Astrocyte of the cerebellum (primary cell): ENCODE measurements at regions not wholly inside any gene's neighbourhood (a gene's known extent, or its start where the extent isn't known, plus 50 kb on each side); places are given as distances from the start of the nearest gene placed in this dataset.

Experiments
- DNase-seq: peaks from one replicate; pipeline ENCODE4 v3.0.0-alpha.2; 2011; ENCODE audit warnings: low read depth
- H3K4me3 ChIP-seq: 2 replicates; pipeline ENCODE4 v1.5.1; 2011; ENCODE audit warnings: mild to moderate bottlenecking, low read depth, low read length, moderate library complexity
- CTCF ChIP-seq: IDR thresholded peaks from 2 replicates; pipeline ENCODE4 v1.5.1; 2012; ENCODE audit warnings: low read length, low read depth, moderate library complexity, mild to moderate bottlenecking; ENCODE audit errors: missing control alignments
- in situ Hi-C: cut with HindIII; loops from 2 replicates; pipeline ENCODE4 v1.10.0; 2017; ENCODE audit warnings: low sequenced_read_pairs

- H3K4me3 ChIP-seq: no peak overlapping the region
- DNase-seq: no peak
- in situ Hi-C loops: no loop called here
- no peak for TF ChIP-seq CTCF
Measured at GRCh38 chr11:134904103-134904790, 492.2 kb upstream of the B3GAT1 start.

- DNase-seq: no peak
- in situ Hi-C loops: no loop called here
- no peak overlapping the region for H3K4me3 ChIP-seq
- no peak for TF ChIP-seq CTCF
Measured at GRCh38 chr11:134901955-134902918, 490.2 kb upstream of the B3GAT1 start.

GRCh38 chr11:134901542-134901941, 489.5 kb upstream of the B3GAT1 start:
- no peak overlapping the region for H3K4me3 ChIP-seq
- in situ Hi-C loops: no loop called here
- DNase-seq: no peak
- TF ChIP-seq CTCF: no peak

GRCh38 chr11:134893810-134894685, 482.0 kb upstream of the B3GAT1 start:
- H3K4me3 ChIP-seq: no peak overlapping the region
- no peak for TF ChIP-seq CTCF
- in situ Hi-C loops: no loop called here
- no peak for DNase-seq

GRCh38 chr11:134890446-134890845, 478.4 kb upstream of the B3GAT1 start:
- H3K4me3 ChIP-seq: no peak overlapping the region
- no peak for DNase-seq
- TF ChIP-seq CTCF: no peak
- in situ Hi-C loops: no loop called here

- TF ChIP-seq CTCF: no peak
- no peak overlapping the region for H3K4me3 ChIP-seq
- in situ Hi-C loops: no loop called here
- DNase-seq: no peak
Measured at GRCh38 chr11:134889832-134890231, 477.8 kb upstream of the B3GAT1 start.
